Spleen (tissue), 7 donors: ENCODE measurements at regions not wholly inside any gene's neighbourhood (a gene's known extent, or its start where the extent isn't known, plus 50 kb on each side); places are given as distances from the start of the nearest gene placed in this dataset.

Experiments used
- POLR2A ChIP-seq, 3 donors: fragments of 450-650 bp; IDR thresholded peaks; one replicate each; pipeline ENCODE4 v1.5.1; 2017; ENCODE audit warnings: antibody characterized with exemption in 3 of 3, mild to moderate bottlenecking in 1 of 3
- TF ChIP-seq, protein P1 (sequence below), 11 experiments: fragments of 200-600 bp in 7 of 11; fragments of 450-650 bp in 4 of 11; sonication (generic) in 4 of 11; IDR thresholded peaks in 8 of 11; conservative IDR thresholded peaks in 3 of 11; 1 replicate in 7 of 11; 2 replicates in 4 of 11; pipeline versions ENCODE4 v1.4.0 to v1.8.0; 2016 to 2021; ENCODE audit warnings: antibody characterized with exemption in 11 of 11, inconsistent platforms in 4 of 11, mild to moderate bottlenecking in 1 of 11
- donor health status: DM: no; HTN: no; CAD: no; lungs with moderate emphysema.
- donor health status: DM: no; HTN: no; CAD: no.
- donor health status: DM: no; HTN: no; CAD: no.

DNA sequence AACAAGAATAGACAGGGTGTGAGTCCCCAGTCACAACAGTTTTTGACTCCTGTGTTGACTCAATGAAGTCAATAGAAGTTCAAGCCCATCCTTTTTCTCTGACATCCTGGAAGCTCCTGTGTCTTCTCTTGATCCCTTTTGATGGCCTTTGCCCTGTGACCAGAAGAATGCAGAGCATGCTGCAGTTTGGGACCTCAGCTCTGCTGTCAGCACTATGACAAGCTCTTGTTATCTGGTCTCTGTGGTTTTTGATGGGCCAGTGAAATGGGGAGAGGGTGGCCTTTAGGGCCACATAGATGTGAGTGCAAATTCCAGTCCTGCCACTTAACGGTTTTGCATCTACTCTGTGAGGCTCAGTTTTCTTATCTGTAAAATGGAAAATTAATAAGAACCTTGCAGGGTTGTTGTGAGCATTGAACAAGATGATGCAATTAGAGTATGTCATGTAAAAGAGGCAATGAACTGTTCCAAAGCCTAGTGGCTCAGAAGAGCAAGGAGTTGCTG, 102.4 kb upstream of the IKZF1 start:
- TF ChIP-seq, protein P1, sequence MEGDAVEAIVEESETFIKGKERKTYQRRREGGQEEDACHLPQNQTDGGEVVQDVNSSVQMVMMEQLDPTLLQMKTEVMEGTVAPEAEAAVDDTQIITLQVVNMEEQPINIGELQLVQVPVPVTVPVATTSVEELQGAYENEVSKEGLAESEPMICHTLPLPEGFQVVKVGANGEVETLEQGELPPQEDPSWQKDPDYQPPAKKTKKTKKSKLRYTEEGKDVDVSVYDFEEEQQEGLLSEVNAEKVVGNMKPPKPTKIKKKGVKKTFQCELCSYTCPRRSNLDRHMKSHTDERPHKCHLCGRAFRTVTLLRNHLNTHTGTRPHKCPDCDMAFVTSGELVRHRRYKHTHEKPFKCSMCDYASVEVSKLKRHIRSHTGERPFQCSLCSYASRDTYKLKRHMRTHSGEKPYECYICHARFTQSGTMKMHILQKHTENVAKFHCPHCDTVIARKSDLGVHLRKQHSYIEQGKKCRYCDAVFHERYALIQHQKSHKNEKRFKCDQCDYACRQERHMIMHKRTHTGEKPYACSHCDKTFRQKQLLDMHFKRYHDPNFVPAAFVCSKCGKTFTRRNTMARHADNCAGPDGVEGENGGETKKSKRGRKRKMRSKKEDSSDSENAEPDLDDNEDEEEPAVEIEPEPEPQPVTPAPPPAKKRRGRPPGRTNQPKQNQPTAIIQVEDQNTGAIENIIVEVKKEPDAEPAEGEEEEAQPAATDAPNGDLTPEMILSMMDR (IDR thresholded peaks at IDR 0.05 in 8 of 11, conservative IDR thresholded peaks at IDR 0.05 in 3 of 11), result no peak
- no peak for TF ChIP-seq POLR2A (IDR thresholded peaks at IDR 0.05)
